HCT116 (cell line): ENCODE measurements at regions not wholly inside any gene's neighbourhood (a gene's known extent, or its start where the extent isn't known, plus 50 kb on each side); places are given as distances from the start of the nearest gene placed in this dataset.
"Not testable (repeated sequence)": the region's sequence is repeated elsewhere in the genome, so short reads cannot be mapped to it uniquely, and the experiment has no call there.

Source experiments
- ATAC-seq: fragments of 200-7000 bp; cut with Tn5 transposase; 2 replicates; pipeline ENCODE4 v1.9.1; 2020; ENCODE audit warnings: mild to moderate bottlenecking, moderate library complexity
- BruUV-seq: library from RNA; stranded (reverse); fragments of 400-500 nt; replicated peaks from 2 replicates; lab custom pipeline; 2021; lab: Mats Ljungman, UMichigan
- CTCF ChIA-PET: fragments of 300-600 bp; sonication (Branson Sonifier 250); formaldehyde crosslinking; loops from one replicate; lab custom pipeline; 2021; ENCODE audit warnings: antibody characterized with exemption; lab: Charles Lee
- POLR2A ChIA-PET: fragments of 300-600, 350-600 bp; sonication (Branson Sonifier 250); formaldehyde crosslinking; loops from one replicate; lab custom pipeline; 2021; ENCODE audit warnings: antibody characterized with exemption; lab: Charles Lee
- RAD21 ChIA-PET, 2 experiments: fragments of 300-600 bp; sonication (Branson Sonifier 250); formaldehyde crosslinking; loops; one replicate each; lab custom pipeline; 2023; ENCODE audit warnings: low total read pairs in 2 of 2; ENCODE audit not compliant: uncharacterized antibody in 2 of 2, unreplicated experiment in 2 of 2, low non-redundant PET in 1 of 2; lab: Charles Lee
- DNase-seq: peaks from one replicate; pipeline ENCODE4 v3.0.0-alpha.2; 2010; ENCODE audit warnings: low read depth, low spot score
- H2AFZ ChIP-seq: fragments of 200-600 bp; shearing (Covaris generic), sonication (generic); 2 replicates; pipeline ENCODE4 v1.6.1; 2017; ENCODE audit warnings: low read depth, mixed run types, mixed read lengths, antibody characterized with exemption, low read length; ENCODE audit not compliant: poor library complexity, severe bottlenecking
- H3K27ac ChIP-seq: 2 replicates; pipeline ENCODE4 v1.5.1; 2012; ENCODE audit warnings: low read depth, low read length
- H3K27me3 ChIP-seq: fragments of 200-600 bp; sonication (generic); 2 replicates; pipeline ENCODE4 v1.6.1; 2016; ENCODE audit warnings: mixed run types, low read length, mixed read lengths; ENCODE audit not compliant: insufficient read depth
- H3K36me3 ChIP-seq, 2 experiments: fragments of 200-500 bp in 1 of 2; fragments of 200-600 bp in 1 of 2; sonication (Bioruptor generic) in 1 of 2; sonication (generic) in 1 of 2; 2 replicates each; pipeline versions ENCODE4 v1.5.1 to v1.6.1; 2014 to 2016; ENCODE audit warnings: low read length in 2 of 2, inconsistent platforms in 1 of 2, mixed read lengths in 1 of 2, mixed run types in 1 of 2; ENCODE audit not compliant: insufficient read depth in 2 of 2, control insufficient read depth in 1 of 2
- H3K4me1 ChIP-seq, 2 experiments: fragments of 200-600 bp in 1 of 2; sonication (generic) in 1 of 2; 2 replicates each; pipeline versions ENCODE4 v1.5.1 to v1.6.1; 2012 to 2017; ENCODE audit warnings: low read length in 2 of 2, inconsistent platforms in 1 of 2, mild to moderate bottlenecking in 1 of 2, mixed read lengths in 1 of 2, mixed run types in 1 of 2, moderate library complexity in 1 of 2; ENCODE audit not compliant: insufficient read depth in 2 of 2, control insufficient read depth in 1 of 2
- H3K4me2 ChIP-seq: fragments of 200-600 bp; sonication (generic); 2 replicates; pipeline ENCODE4 v1.6.1; 2017; ENCODE audit warnings: mixed run types, low read length, mixed read lengths
- H3K4me3 ChIP-seq, 2 experiments: fragments of 200-600 bp in 1 of 2; sonication (generic) in 1 of 2; replicated peaks in 1 of 2; 2 replicates each; pipeline ENCODE4 v1.5.1; 2011 to 2016; ENCODE audit warnings: low read length in 2 of 2, control low read depth in 1 of 2, low read depth in 1 of 2, mild to moderate bottlenecking in 1 of 2, mixed read lengths in 1 of 2, mixed run types in 1 of 2
- H3K79me2 ChIP-seq: fragments of 200-600 bp; sonication (generic); 2 replicates; pipeline ENCODE4 v1.6.1; 2017; ENCODE audit warnings: mild to moderate bottlenecking, mixed run types, low read length, moderate library complexity, mixed read lengths; ENCODE audit not compliant: insufficient read depth
- H3K9ac ChIP-seq: fragments of 200-600 bp; sonication (generic); 2 replicates; pipeline ENCODE4 v1.6.1; 2016; ENCODE audit warnings: low read length, mixed read lengths
- H3K9me2 ChIP-seq: fragments of 200-600 bp; sonication (generic), shearing (Covaris generic); 2 replicates; pipeline ENCODE4 v1.6.1; 2017; ENCODE audit warnings: mixed run types, mild to moderate bottlenecking, moderate library complexity; ENCODE audit not compliant: insufficient read depth
- H3K9me3 ChIP-seq, 2 experiments: fragments of 200-500 bp in 1 of 2; fragments of 200-600 bp in 1 of 2; sonication (Bioruptor generic) in 1 of 2; sonication (generic) in 1 of 2; 2 replicates each; pipeline ENCODE4 v1.6.1; 2014 to 2017; ENCODE audit warnings: low read length in 2 of 2, mixed read lengths in 2 of 2, inconsistent platforms in 1 of 2, low read depth in 1 of 2, mild to moderate bottlenecking in 1 of 2, mixed run types in 1 of 2, moderate library complexity in 1 of 2; ENCODE audit not compliant: control insufficient read depth in 1 of 2, insufficient read depth in 1 of 2
- H4K20me1 ChIP-seq: fragments of 200-600 bp; sonication (generic), shearing (Covaris generic); 2 replicates; pipeline ENCODE4 v1.6.1; 2017; ENCODE audit warnings: mixed run types, mild to moderate bottlenecking, moderate library complexity; ENCODE audit not compliant: insufficient read depth
- CBX3 ChIP-seq: IDR thresholded peaks from 2 replicates; pipeline ENCODE4 v1.6.1; 2012; ENCODE audit warnings: low read depth
- EZH2phosphoT487 ChIP-seq: fragments of 200-600 bp; IDR thresholded peaks from 2 replicates; pipeline ENCODE4 v1.6.1; 2018; ENCODE audit warnings: antibody characterized with exemption, borderline replicate concordance
- JUND ChIP-seq: IDR thresholded peaks from 2 replicates; pipeline ENCODE4 v1.6.1; 2012
- MAX ChIP-seq: IDR thresholded peaks from 2 replicates; pipeline ENCODE4 v1.6.1; 2012
- POLR2A ChIP-seq: IDR thresholded peaks from 2 replicates; pipeline ENCODE4 v1.7.0; 2011; ENCODE audit warnings: borderline replicate concordance; ENCODE audit not compliant: insufficient read depth, insufficient read length; ENCODE audit errors: extremely low read depth
- intact Hi-C: fragments of 100-400 bp; cut with micrococcal nuclease; formaldehyde crosslinking; loops from 2 replicates; pipeline ENCODE4 v1.10.0; 2022
- TF ChIP-seq, protein P1 (sequence below): IDR thresholded peaks from 2 replicates; pipeline ENCODE4 v1.6.1; 2012; ENCODE audit warnings: low read depth

- TF ChIP-seq, protein P1, sequence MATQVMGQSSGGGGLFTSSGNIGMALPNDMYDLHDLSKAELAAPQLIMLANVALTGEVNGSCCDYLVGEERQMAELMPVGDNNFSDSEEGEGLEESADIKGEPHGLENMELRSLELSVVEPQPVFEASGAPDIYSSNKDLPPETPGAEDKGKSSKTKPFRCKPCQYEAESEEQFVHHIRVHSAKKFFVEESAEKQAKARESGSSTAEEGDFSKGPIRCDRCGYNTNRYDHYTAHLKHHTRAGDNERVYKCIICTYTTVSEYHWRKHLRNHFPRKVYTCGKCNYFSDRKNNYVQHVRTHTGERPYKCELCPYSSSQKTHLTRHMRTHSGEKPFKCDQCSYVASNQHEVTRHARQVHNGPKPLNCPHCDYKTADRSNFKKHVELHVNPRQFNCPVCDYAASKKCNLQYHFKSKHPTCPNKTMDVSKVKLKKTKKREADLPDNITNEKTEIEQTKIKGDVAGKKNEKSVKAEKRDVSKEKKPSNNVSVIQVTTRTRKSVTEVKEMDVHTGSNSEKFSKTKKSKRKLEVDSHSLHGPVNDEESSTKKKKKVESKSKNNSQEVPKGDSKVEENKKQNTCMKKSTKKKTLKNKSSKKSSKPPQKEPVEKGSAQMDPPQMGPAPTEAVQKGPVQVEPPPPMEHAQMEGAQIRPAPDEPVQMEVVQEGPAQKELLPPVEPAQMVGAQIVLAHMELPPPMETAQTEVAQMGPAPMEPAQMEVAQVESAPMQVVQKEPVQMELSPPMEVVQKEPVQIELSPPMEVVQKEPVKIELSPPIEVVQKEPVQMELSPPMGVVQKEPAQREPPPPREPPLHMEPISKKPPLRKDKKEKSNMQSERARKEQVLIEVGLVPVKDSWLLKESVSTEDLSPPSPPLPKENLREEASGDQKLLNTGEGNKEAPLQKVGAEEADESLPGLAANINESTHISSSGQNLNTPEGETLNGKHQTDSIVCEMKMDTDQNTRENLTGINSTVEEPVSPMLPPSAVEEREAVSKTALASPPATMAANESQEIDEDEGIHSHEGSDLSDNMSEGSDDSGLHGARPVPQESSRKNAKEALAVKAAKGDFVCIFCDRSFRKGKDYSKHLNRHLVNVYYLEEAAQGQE = no peak
- no peak for TF ChIP-seq EZH2phosphoT487
- no peak for TF ChIP-seq JUND
- no peak for TF ChIP-seq MAX
- TF ChIP-seq CBX3 = no peak
- TF ChIP-seq POLR2A = no peak
Measured at GRCh38 chr3:197417441-197417840, 119.0 kb upstream of the DLG1 start (continued).

DNA sequence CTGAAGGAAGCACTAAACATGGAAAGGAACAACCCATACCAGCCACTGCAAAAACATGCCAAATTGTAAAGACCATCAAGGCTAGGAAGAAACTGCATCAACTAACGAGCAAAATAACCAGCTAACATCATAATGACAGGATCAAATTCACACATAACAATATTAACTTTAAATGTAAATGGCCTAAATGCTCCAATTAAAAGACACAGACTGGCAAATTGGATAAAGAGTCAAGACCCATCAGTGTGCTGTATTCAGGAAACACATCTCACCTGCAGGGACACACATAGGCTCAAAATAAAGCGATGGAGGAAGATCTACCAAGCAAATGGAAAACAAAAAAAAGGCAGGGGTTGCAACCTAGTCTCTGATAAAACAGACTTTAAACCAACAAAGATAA is 113.5 kb upstream of the DLG1 start:
- CTCF ChIA-PET, H3K4me1 ChIP-seq, H3K27ac ChIP-seq, H3K9ac ChIP-seq, BruUV-seq, H3K27me3 ChIP-seq, H3K79me2 ChIP-seq, H4K20me1 ChIP-seq, H3K36me3 ChIP-seq, DNase-seq, intact Hi-C loops, H3K9me3 ChIP-seq, ATAC-seq, H3K4me3 ChIP-seq, H3K4me2 ChIP-seq, H3K9me2 ChIP-seq, H2AFZ ChIP-seq, RAD21 ChIA-PET, POLR2A ChIA-PET: not testable (repeated sequence)

DNA sequence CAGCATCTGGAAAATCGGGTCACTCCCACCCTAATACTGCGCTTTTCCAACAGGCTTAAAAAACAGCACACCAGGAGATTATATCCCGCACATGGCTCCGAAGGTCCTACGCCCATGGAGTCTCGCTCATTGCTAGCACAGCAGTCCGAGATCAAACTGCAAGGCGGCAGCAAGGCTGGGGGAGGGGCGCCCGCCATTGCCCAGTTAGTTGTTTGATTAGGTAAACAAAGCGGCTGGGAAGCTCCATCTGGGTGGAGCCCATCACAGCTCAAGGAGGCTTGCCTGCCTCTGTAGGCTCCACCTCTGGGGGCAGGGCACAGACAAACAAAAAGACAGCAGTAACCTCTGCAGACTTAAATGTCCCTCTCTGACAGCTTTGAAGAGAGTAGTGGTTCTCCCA is 111.8 kb upstream of the DLG1 start:
- H3K4me1 ChIP-seq, H3K36me3 ChIP-seq, H3K4me2 ChIP-seq, H4K20me1 ChIP-seq, H3K27me3 ChIP-seq, H3K27ac ChIP-seq, DNase-seq, H3K9ac ChIP-seq, RAD21 ChIA-PET, H3K9me3 ChIP-seq, POLR2A ChIA-PET, ATAC-seq, CTCF ChIA-PET, H3K9me2 ChIP-seq, H3K4me3 ChIP-seq, H2AFZ ChIP-seq, BruUV-seq, intact Hi-C loops, H3K79me2 ChIP-seq: not testable (repeated sequence)
